Erythroblast (primary cell): ENCODE measurements at regions not wholly inside any gene's neighbourhood (a gene's known extent, or its start where the extent isn't known, plus 50 kb on each side); places are given as distances from the start of the nearest gene placed in this dataset.
A peak's percentile ranks its signal among the peaks of the same experiment; 100 is the strongest.
"Not testable (repeated sequence)": the region's sequence is repeated elsewhere in the genome, so short reads cannot be mapped to it uniquely, and the experiment has no call there.

Experiments used
- DNase-seq, 2 experiments: peaks; one replicate each; lab custom pipeline; 2025; lab: John Stamatoyannopoulos, UW
- GATA1 ChIP-seq: IDR thresholded peaks from 2 replicates; pipeline ENCODE4 v1.6.1; 2011; ENCODE audit warnings: low read depth, mild to moderate bottlenecking, control low read depth, low read length, moderate library complexity
- POLR2A ChIP-seq: IDR thresholded peaks from 2 replicates; pipeline ENCODE4 v1.6.1; 2011; ENCODE audit warnings: mild to moderate bottlenecking, low read length

DNA sequence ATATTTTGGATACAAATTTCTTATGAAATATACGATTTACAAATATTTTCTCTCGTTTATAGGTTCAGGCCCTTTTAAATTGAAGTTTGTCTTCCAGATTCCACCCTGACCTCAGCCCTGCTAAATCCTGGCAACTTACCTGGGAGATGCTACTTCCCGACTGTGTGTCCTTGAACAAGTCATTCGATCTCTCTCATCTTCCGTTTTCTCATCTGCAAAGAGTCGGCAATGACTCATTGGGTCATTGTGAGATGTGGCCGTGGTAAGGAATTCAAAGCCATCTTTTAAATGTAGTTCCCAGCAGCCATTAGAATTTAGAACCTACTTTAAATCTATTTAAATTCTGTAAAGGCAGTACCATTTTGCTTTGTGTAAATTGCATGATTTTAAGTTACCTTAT is 72.5 kb downstream of the LHX2 start:
- no peak for TF ChIP-seq POLR2A
- no peak for TF ChIP-seq GATA1
- no peak for DNase-seq

DNA sequence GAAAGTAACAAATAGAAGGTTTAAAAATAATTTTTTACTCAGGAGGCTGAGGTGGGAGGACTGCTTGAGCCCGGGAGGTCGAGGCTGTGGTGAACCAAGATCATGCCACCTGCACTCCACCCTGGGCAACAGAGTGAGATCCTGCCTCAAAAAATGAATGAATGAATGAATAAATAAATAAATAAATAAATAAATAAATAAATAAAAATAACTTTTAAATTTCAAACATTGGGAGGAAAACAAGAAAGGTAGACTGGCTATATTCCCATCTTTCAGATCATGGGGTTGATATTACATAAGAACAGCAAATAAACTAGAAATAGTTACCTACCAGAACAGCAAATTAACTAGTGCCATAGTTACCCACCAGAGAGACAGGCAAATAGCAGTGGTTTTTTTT is 75.7 kb downstream of the LHX2 start:
- no peak for TF ChIP-seq POLR2A
- DNase-seq = no peak

DNA sequence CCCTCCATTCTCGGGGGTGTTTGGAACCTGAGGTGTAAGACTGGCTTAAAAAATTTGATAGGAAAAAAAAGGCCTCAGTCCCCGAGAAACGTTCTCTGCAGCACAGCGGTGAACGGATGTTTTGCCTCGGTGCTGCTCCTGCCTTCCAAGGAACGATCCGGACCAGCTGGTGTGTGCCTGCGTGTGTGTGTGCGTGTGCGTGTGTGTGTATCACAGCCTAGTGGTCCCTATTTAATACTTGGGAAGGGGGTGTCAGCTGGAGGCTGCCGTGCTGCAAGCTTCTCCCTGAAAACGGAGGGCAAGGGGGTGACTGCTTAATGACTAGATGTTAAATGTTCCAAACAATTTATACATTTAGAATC is 76.9 kb downstream of the LHX2 start:
- no peak for DNase-seq
- TF ChIP-seq POLR2A = no peak
- no peak for TF ChIP-seq GATA1

DNA sequence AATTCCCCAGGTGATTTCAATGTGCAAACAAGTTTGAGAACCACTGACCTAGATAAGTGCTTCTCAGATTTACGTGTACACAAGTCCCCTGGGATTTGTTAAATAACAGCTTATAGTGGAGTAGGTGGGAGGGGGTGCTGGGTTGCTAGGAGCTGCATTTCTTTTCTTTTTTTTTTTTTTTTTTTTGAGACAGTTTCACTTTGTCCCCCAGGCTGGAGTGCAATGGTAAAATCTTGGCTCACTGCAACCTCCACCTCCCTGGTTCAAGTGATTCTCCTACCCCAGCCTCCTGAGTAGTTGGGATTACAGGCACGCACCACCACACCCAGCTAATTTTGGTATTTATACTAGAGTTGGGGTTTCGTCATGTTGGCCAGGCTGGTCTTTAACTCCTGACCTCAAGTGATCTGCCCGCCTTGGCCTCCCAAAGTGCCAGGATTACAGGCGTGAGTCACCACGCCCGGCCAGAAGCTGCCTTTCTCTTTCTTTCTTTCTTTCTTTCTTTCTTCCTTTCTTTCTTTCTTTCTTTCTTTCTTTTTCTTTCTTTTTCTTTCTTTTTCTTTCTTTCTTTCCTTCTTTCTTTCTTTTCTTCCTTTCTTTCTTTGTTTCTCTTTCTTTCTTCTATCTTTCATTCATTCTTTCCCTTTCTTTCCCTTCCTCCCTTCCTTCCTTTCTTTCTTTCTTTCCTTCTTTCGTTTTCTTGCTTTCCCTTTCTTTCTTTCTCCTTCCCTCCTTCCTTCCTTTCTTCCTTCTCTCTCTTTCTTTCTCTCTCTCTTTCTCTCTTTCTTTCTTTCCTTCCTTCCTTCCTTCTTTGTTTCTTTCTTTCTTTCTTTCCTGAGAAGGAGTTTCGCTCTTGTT is 78.3 kb downstream of the LHX2 start:
- DNase-seq = not testable (repeated sequence)

DNA sequence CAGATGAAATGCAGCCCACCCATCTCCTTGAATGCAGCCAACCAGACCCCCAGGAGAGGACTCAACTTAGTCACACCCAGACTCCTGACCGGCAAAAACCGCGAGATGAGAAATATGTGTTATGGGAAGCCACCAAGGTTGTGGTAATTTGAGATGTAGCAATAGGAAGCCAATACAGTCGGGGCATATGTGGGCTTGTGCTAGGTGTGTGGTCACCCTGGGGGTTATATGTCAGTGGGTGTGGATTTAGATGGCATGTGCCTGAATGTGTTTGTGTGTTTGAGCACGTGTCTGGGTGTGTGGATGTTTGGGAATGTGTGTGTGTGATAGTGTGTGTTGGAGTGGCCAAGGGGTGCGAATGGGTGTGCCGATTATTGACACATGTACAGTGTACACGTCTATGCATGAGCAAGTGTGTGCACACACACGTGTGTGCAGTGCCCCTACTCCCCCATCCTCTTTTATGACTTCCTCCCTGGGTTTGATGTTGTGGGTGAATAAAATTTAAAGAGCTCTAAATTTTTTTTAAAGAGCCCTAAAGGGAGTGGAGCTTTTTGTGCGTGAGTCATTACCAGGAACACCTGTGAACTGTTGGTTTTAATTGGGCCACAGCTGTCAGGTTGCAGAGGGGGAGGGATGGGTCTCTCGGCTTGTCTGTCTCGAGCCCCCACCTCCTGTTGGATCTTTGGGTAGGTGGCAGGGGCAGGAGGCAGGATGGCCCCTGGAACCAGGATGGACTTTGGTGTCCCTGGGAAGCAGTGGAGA is 86.8 kb downstream of the LHX2 start:
- DNase-seq = no peak
- TF ChIP-seq POLR2A (no peak), GATA1 (no peak)

DNA sequence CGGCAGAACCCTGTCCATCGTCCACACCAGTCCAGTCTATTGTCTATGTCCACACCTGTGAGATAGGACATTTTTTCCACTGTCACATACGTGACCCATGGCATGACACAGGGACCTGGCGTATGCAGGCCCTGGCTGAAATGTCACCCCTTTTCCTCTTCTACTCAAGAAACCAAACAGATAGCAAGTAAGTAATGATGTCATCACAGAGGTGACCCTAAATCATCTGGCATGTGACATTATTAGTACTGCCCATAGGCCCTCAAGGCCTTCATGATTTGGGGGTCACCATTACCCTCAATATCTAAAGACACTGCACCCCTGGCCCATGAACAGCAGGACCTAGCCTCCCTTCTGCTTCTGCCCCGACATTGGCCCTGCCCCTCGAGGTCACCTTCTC is 88.3 kb downstream of the LHX2 start:
- DNase-seq = no peak
- no peak for TF ChIP-seq GATA1
- TF ChIP-seq POLR2A = no peak

DNA sequence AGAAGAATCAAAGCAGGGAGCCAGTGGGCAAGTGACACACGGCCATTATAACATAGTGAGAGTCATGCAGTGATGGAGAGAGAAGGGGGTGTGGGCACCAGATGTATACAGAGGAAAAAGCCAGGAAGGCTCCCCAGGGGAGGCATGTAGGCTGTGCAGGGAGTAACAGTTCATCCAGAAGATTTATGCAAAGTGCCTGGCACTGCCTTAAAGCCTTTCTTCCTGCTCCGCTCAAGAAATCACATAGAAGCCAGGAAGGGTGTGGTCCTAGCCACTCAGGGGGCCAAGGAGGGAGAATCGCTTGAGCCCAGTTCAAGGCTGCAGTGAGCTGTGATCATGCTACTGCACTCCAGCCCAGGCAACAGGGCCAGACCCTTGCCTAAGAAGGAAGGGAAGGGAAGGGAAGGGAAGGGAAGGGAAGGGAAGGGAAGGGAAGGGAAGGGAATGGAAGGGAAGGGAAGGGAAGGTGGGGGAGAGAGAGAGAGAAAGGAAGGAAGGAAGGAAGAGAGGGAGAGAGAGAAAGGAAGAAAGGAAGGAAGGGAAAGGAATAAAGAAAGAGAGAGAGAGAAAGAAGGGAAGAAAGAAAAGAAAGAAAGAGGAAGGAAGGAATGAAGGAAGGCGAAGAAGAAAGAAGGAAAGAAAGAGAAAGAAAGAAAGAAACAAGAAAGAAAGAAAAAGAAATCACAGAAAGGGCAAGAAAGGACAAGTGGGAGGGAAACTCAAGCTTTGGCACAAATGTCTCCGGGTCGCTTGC is 89.8 kb downstream of the LHX2 start:
- DNase-seq = no peak

DNA sequence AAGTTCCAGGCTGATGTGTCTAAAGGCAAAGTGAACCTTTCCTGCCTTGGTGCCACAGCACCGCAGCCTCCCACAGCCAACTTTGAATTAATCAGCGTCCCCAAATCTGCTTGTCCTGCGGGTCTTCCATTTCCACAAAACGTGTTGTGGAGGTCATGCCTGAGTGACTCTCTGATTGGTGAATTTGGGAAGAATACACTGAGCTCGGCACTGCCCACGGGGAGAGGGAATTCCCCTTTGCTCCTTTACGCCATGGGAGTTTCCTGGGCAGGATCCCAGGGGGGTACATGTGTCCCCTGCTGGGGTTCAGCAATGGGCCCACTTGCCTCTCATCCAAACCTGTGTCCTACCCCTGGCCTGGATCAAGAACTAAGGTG is 90.4 kb downstream of the LHX2 start:
- no peak for TF ChIP-seq GATA1
- TF ChIP-seq POLR2A = no peak
- no peak for DNase-seq

More for the DNA sequence above, 89.8 kb downstream of the LHX2 start:
- TF ChIP-seq GATA1 (no peak), POLR2A (no peak)

DNA sequence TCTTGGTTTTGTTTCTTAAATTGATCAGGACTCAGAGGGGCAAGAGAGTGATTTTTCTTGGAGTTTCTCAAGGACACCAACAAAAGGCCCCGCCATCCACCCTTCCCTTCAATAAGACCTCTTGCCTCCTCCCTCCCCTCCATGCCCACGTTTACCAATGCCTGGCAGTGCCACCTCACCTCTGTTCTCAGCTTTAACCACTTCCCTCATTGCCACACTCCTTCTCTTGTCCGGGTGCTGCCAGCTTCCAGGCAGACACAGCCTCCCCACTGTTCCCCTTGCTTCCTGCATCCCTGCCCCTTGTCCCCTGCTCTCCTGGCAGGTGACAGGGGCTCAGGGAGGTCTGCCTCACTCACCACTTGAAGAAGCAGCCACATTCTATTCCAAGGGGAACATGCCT is 90.8 kb downstream of the LHX2 start:
- TF ChIP-seq GATA1 (no peak), POLR2A (no peak)
- no peak for DNase-seq

DNA sequence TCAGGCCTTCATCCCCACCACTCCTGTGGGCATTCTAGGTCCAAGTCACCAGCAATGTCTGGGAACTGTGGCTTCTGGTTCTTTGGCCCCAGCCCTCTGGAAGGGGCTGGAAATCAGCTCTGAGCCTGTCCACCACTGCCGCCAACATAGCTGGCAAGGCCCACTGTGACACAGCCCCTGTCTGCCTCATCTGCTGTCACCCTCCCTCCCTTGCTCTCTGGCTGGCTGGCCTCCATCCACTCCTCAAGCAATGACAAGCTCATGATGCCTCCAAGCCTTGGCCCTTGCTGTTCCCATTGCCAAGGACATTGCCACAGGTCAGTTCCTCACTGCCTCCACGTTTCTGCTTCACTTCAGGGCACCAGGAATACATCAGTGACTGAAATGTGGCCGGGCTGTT is 93.7 kb downstream of the LHX2 start:
- no peak for DNase-seq
- no peak for TF ChIP-seq GATA1
- TF ChIP-seq POLR2A = no peak

DNA sequence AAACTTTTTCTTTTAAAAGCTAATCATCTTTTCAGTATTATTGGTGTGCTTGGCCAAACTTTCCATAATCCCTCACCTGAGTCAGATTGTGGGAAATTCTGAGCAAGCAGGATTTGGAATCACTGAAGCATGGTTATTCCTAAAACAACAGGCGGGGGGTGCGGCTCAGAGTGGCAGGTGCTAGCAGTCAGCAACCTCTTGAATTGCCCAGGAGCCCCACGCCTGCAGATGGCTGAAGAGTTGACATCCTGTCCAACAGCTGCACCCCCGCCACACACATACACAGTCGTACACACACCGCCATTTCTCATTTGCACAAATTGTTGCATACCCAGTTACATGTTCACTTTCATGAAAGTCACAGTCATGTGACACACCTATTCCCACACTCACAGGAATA is 96.6 kb downstream of the LHX2 start:
- DNase-seq = no peak
- TF ChIP-seq POLR2A = no peak
- no peak for TF ChIP-seq GATA1

DNA sequence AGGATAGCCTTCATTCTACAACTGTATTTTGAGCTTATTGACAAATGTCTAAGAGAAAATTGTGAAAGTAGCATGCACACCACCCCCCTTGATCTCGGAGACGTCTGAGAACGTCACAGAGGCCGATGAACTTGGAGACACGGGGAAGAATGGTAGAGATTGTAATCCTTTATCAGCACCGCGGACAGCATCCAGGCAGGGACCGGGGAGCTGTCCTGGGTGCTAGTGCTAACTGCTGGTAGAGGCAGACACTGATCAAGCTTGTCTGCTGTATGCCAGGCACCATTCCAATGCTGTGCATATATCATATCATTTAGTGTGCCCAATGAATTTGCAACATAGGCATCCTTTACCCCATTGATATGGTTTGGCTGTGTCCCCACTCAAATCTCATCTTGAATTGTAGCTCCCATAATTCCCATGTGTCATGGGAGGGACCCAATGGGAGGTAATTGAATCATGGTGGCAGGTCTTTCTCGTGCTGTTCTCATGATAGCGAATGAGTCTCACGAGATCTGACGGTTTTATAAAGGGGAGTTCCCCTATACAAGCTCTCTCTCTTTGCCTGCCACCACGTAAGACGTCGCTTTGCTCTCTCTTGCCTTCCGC is 98.8 kb downstream of the LHX2 start:
- peak; percentile 63 to 64 for DNase-seq

DNA sequence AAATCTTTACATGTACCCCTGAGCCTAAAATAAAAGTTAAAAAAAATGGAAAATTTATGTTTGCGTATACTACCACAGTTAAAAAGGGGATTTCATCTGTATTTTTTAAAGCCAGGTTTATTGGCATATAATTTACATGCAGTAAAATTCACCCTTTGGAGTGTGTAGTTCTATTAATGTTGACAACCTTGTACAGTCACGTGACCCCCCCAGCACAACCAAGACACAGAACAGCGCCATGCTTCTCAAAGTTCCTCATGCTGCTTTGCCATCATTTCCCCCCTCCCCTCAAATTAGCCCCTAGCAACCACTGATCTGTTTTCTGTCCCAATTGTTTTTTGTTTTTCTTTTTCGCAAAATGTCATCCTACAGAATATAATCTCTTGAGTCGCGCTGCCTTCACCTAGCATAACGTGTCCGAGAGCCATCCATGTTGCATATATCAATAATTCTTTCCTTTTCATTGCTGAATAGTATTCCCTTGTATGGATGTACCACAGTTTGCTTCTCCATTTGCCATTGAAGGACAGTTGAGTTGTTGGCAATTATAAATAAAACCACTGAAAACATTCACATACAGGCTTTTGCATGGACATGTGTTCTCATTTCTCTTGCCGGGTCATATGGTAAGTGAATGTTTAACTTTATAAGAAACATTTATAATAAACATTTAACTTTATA is 105.3 kb downstream of the LHX2 start:
- DNase-seq = no peak
- no peak for TF ChIP-seq GATA1
- TF ChIP-seq POLR2A = no peak

More for the DNA sequence above, 98.8 kb downstream of the LHX2 start:
- TF ChIP-seq GATA1 (no peak), POLR2A (no peak)
